HG03135 (cell line): ENCODE measurements at regions not wholly inside any gene's neighbourhood (a gene's known extent, or its start where the extent isn't known, plus 50 kb on each side); places are given as distances from the start of the nearest gene placed in this dataset.

Experiments used
- ATAC-seq: cut with Tn5 transposase; IDR thresholded peaks from one replicate; pipeline ENCODE4 v1.9.1; 2021; ENCODE audit warnings: mild to moderate bottlenecking, moderate library complexity; ENCODE audit not compliant: unreplicated experiment

DNA sequence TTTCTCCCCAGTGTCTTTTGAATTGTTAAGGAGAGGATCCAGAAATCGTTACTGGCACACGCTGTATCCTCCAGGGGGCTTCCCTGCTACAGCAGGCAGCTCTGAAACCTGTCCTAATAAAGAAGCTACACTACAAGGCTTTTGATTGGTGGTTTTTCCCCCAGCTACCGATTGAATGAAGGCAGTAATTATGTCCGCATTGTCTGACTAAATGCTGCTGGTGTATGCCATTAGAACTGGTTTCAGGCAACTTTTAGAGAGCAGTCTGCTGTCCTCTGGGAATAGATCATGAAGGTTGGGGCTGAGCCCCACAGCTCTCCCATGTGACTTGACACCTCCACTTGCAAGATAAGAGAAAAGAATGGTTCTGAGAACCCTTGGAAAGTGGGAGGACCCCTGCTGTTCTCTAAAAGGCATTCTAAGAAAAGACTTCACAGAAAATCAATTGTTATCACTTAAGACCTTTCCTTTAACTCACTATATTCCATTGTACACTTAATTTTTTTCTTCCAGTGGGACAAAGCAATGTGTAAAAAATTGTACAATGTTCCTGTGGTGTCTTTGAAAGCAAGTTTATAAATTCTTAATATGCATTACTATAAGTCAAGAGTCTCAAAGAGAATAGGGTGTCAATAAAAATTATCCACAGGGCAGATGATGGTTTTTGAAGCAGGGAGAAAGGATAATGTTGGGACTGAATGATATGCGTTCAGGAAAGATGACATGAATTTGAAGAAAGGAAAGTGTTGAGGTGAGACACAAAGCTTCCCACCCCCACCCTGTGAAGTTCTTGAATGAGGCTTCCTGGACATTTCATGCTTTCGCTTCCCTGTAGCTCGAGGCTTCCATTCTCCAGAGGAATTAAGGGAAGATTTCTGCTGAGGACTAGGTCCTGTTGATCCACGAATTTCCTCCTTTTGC, 53.0 kb upstream of the DAZL start:
- ATAC-seq: no peak

DNA sequence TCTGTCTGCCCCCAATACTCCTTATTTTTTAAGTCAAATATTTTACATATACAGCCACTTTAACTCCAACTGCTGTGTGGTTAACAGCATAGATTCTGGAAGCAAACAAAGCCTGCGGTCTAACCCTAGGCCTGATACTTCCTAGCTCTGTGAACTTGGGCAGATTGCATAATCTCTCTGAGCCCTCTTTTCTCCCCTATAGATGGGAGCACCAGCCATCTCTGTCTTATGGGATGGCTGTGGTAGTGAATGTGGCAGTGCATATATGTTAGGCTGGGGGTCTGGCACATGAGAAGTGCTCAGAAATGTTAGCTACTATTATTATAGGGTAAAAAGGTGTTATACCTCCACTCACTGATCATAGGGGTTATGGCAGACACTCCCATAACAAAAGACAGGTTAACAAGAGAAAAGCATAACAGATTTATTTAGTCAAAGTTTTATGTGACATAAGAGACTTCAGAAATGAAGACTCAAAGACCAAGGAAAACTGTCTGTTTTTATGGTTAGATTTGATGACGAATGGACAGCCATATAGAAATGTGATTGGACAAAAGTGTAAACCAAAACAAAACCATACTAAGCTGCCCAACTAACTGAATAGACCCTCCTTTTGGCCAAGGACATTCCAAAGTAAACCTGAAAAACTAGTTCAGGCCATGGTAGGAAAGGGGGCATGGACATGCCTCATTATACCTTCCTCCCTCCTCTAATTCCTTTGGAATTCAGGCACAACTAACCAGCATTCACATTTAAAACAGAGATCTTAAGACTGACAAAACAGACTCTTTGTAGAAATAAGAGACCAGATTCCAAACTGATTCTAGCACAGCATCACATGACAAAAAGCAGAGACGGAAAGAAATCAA, 53.9 kb upstream of the DAZL start:
- no peak for ATAC-seq

GRCh38 chr3:16663854-16664712, 58.9 kb upstream of the DAZL start:
- ATAC-seq: no peak

- ATAC-seq: no peak
Measured at GRCh38 chr3:16665282-16665741, 60.1 kb upstream of the DAZL start.

GRCh38 chr3:16666206-16666605, 61.0 kb upstream of the DAZL start:
- ATAC-seq: no peak

DNA sequence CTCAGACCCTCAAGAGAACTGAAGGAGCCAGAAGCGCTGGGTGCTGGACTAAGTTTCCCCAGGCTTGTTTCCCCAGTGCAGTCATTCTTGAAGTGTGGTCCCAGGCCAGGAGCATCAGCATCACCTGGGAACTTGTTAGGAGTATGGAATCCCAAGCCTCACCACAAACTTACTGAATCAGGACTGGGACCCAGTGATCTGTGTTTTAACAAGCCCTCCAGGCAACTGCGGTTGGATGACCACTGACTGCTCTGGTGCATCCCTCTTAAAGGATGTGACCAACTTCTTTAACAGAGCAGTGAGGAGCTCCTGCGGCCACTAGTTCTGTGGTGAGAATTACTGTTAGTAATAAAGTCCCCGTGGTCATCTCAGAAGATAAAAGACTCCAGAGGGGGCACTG, 62.4 kb upstream of the DAZL start:
- no peak for ATAC-seq

DNA sequence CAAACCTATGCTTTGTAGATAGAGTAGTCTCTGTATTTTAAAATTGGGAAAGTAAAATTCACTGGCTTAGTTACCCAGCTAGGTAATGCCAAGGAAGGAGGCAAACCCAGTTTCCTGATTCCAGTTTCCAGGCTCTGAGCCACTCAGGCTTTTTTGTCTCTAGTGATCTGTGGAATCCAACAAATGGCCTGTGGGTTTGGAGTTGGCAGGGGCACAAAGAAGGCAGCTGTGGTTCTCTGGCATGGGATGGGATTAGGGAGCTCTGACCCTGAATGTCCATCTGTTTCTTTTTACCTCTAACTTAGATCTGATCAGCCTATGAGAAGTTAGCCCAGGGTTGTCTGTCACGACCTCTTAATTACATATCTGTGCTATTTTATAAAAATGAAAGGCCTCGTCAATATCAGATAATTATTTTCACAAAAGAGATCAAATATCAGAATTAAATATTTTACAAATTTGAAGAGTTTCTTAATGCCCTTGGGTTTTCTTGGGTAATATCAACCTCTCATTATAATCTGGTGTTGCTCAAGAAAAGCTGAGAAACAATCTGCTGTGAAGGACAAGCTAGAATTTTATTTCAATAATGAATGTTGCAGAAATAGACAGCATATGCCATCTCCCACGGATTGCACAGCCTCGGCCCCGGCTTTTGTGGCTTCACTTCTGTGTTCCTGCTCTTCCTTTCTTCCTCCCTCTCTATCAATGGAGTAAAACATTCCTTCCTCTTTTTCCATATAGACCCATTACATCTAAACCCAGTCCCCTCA, 63.7 kb upstream of the DAZL start:
- no peak for ATAC-seq

DNA sequence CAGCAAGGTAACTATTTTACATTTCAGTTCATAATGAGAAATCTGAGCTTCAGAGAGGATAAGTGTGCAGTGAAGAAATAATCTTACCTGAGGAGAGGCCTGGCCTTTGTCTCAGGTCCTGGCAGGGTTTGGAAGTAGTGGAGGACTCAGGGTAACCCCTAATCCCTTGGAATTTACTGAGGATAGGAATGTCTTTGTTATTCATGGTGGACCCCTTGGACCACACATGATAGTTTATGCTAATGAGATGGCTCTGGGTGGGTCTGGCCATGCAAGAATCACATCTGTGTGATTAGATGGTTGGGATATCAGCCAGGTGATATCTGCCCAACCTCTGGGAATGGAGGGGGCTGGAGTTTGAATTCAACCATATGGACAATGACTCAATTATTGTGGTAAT, 65.0 kb upstream of the DAZL start:
- no peak for ATAC-seq

- no peak for ATAC-seq
Measured at GRCh38 chr3:16671690-16672089, 66.5 kb upstream of the DAZL start.

DNA sequence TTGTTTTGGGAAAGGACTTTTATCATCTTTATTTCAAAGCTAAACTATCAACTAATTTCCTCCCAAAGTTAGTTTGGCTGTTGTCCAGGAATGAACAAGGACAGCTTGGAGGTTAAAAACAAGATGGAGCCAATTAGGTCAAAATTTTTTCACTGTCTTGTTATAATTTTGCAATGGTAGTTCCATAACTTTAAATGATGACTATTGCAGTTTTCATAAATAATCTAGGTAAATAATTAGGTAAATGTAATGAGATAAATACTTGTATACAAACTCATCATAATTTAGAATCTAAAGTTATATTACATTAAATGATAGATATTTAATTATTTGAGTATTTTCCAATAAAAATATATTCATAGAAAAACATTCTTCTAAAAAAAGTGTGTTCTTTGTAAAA, 68.3 kb upstream of the DAZL start:
- ATAC-seq: no peak

GRCh38 chr3:16675805-16676204, 70.6 kb upstream of the DAZL start:
- ATAC-seq: no peak

GRCh38 chr3:16686679-16687078, 81.5 kb upstream of the DAZL start:
- ATAC-seq: no peak

DNA sequence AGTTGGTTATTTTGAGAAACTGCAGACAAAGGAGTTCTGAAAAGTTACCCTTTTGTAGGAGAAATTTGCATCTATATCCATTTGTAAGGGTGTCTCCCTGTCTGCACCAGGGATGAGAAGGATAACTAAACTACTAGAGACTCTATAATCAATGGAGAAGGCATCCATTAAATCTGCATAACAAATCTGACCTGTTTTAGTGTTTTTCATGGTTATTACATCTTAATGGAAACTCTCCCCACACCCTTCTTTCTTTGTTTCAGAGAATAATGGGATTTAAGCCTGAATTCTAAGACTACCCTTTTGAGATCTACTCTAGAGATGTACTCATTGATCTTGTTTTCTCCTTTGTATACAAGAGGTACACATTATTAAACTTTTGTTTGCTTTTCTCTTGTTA, 82.0 kb upstream of the DAZL start:
- ATAC-seq: no peak

DNA sequence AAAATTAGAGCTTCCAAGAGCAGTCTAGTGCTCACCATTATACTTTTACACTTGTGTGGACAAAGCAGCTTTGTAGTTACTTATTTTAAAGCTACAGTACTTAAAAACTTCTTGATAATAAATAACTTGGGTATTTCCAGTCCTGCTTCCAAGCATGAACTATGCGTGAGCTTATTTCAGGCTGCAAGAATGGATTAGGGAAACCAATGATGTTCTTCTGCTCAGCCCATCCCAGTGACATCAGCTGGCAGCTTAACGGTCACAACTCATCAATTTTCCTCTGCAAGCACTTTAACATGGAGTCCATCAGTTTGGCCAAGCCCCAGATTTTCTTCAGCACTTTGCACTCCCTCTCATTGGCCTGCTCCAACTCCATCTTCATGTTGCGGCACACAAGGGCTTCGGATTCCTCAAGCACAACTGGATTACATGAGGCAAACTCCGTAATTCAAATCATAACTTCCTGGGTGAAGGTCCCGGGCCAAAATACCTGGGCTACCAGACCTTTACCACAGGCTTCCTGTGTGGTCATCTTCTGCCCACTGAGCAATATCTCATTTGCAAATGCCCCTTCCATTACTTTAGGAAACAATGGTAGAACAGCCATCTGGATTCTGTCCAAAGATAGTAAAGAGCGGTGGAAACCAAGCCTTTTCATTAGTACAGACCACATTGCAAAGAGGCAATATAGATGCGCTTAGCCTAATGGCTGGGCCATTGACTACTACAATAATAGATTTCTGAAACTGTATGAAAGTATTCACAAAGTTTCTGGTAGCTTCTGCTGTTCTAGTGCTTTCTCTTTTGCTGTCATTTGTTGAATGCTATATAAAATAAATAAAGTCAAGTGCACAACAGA, 87.5 kb upstream of the DAZL start:
- ATAC-seq: no peak

DNA sequence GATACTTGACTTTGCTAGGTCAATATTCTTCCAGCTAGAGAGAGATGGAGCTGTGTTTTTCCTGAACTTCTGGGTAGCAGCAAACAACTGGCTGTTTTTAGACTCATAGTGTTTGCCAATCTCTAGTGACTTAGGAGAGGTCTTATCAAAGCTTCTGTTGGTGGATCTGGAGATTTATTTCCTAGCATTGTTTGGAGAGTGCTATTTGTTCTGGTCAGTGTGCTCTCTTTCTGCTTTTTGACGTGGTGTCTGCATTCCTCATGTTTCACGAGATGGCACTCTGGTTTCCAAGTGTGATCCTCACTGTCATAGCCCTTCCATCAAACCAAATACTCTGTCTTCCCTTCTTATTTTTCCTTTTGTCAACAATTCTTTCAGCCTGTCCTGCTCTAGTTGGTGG, 88.6 kb upstream of the DAZL start:
- no peak for ATAC-seq

- no peak for ATAC-seq
Measured at GRCh38 chr3:16695710-16696109, 90.5 kb upstream of the DAZL start.

GRCh38 chr3:16697443-16698147, 92.4 kb upstream of the DAZL start:
- no peak for ATAC-seq

DNA sequence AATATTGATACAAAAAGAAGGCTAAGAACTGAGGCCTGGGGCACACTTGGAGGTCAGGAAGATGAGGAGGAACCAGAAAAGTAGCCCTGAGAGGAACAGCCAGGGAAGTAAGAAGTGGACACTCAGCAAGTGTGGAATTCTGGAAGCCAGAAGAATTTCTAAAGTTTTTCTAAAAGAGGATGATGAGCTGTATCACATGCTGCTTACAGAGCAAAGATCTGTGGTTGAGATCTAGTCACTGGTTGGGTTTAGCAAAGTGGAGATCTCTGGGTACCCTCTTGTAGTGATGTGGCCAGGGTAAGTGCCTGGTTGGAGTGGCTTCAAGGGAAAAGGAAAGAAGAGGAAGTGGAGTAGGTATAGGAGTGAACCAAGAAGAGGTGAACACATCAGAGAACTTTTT, 95.4 kb upstream of the DAZL start:
- no peak for ATAC-seq

DNA sequence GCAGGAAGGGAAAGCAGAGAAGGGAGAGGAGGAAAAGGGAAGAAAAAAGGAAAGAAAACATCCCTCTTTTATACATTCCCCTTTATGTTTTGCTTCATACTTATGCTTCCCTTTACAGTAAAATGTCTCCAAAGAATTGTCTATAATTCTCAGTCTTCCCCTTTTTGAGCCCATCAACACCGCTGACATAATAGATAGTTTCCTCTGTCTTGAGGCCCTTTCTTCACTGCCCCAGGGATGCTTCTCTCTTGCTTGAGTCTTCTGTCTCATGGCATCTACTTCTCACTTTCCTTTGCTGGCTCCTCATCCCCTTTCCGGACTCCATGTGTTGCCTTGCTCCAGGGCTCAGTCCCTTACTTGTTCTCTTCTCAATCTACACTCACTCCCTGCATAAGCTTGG, 99.7 kb upstream of the DAZL start:
- no peak for ATAC-seq
